ENCODE measurements at regions not wholly inside any gene's neighbourhood (a gene's known extent, or its start where the extent isn't known, plus 50 kb on each side); places are given as distances from the start of the nearest gene placed in this dataset.

DNA sequence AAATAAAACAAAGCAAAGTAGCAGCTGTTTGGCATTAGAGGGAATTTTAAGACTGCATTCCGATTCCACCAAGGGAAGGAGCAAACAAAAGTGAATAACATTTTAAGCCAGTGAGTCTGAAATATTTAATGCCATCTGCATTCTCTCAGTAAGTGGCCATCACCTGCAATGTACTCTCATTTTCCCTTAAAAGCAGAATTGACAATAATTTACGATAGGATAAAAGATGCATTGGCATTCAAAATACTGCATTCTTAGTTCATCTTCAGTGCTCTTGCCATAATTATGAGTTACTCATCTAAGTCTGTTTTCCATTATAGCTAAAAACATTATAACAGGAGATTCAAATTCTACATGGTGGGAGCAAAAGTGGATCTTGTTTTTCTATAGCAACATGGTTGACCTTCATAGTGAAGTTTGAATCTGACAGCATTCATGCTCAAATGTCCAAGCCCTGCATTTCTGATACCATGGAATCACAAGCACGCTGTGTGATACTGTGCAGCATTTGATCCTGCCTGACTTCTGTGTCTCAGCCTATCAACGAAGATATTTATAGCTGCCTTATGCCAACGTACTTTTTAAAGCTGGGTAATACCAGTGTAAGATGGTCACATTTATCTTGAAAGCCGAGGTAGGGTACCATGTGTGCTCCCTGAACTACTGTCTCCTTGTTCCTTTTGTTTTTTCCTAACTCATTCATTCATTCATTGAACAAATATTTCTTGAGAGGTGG is 355.3 kb upstream of the IGFBP7 start:
- Histone ChIP-seq H3K4me3 (ENCODE audit: low read depth, low read length, poor library complexity, severe bottlenecking) (no peak overlapping the region), H3K4me2 (ENCODE audit: low read length) (no peak overlapping the region), H4K20me1 (ENCODE audit: insufficient read depth, low read length) (no peaks in the 10 kb centered on the region), H3K9ac (ENCODE audit: low read length) (no peak overlapping the region), H3K9me2 (ENCODE audit: low read depth, low read length) (no peaks in the 10 kb centered on the region), H2AFZ (ENCODE audit: low read length) (no peak overlapping the region), H3K27me3 (ENCODE audit: insufficient read depth, low read length) (no peaks in the 10 kb centered on the region), H3K27ac (ENCODE audit: low read depth, low read length, poor library complexity, severe bottlenecking) (no peak overlapping the region), H3K4me1 (ENCODE audit: insufficient read depth, low read length, severe bottlenecking) (no peaks in the 10 kb centered on the region), H3K79me2 (ENCODE audit: insufficient read depth, low read length) (no peaks in the 10 kb centered on the region), H3F3A (ENCODE audit: insufficient read depth, low read length) (no peaks in the 10 kb centered on the region), H3K36me3 (ENCODE audit: insufficient read depth, low read length) (no peaks in the 10 kb centered on the region), H3K9me3 (ENCODE audit: low read length) (no peaks in the 10 kb centered on the region)
- TF ChIP-seq, protein P1, sequence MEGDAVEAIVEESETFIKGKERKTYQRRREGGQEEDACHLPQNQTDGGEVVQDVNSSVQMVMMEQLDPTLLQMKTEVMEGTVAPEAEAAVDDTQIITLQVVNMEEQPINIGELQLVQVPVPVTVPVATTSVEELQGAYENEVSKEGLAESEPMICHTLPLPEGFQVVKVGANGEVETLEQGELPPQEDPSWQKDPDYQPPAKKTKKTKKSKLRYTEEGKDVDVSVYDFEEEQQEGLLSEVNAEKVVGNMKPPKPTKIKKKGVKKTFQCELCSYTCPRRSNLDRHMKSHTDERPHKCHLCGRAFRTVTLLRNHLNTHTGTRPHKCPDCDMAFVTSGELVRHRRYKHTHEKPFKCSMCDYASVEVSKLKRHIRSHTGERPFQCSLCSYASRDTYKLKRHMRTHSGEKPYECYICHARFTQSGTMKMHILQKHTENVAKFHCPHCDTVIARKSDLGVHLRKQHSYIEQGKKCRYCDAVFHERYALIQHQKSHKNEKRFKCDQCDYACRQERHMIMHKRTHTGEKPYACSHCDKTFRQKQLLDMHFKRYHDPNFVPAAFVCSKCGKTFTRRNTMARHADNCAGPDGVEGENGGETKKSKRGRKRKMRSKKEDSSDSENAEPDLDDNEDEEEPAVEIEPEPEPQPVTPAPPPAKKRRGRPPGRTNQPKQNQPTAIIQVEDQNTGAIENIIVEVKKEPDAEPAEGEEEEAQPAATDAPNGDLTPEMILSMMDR (IDR thresholded peaks at IDR 0.05; ENCODE audit: low read length), result no peak
- no peak for TF ChIP-seq EZH2 (IDR thresholded peaks at IDR 0.05; ENCODE audit: borderline replicate concordance, low read length)

DNA sequence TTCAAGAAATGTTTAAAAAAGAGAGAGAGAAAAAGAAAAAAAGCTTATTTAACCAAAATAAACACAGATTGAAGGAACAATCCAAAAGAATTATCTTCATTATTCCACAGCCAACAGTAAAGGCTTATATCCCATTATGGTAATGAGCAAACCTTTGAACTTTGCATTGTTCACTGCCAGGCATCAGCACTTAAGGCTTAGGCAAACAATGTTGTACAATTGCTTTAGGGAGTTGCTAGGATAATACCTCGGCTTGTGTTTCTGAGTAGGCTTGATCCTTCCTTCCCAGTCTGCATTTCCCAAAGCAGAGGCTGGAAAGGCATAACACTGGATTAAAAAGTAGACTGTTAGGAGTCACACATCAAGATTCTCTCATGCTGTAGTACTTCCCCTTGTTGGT is 352.7 kb upstream of the IGFBP7 start:
- Histone ChIP-seq H3K9me2 (ENCODE audit: low read depth, low read length) (no peaks in the 10 kb centered on the region), H3K27ac (ENCODE audit: low read depth, low read length, poor library complexity, severe bottlenecking) (no peak overlapping the region), H3K79me2 (ENCODE audit: insufficient read depth, low read length) (no peaks in the 10 kb centered on the region), H3F3A (ENCODE audit: insufficient read depth, low read length) (no peaks in the 10 kb centered on the region), H4K20me1 (ENCODE audit: insufficient read depth, low read length) (no peaks in the 10 kb centered on the region), H3K4me1 (ENCODE audit: insufficient read depth, low read length, severe bottlenecking) (no peaks in the 10 kb centered on the region), H3K36me3 (ENCODE audit: insufficient read depth, low read length) (no peaks in the 10 kb centered on the region), H2AFZ (ENCODE audit: low read length) (no peak overlapping the region), H3K9ac (ENCODE audit: low read length) (no peak overlapping the region), H3K4me2 (ENCODE audit: low read length) (no peak overlapping the region), H3K27me3 (ENCODE audit: insufficient read depth, low read length) (no peaks in the 10 kb centered on the region), H3K4me3 (ENCODE audit: low read depth, low read length, poor library complexity, severe bottlenecking) (no peak overlapping the region), H3K9me3 (ENCODE audit: low read length) (no peaks in the 10 kb centered on the region)
- TF ChIP-seq, protein P1 (IDR thresholded peaks at IDR 0.05; ENCODE audit: low read length), result no peak
- TF ChIP-seq EZH2 (IDR thresholded peaks at IDR 0.05; ENCODE audit: borderline replicate concordance, low read length), result no peak

DNA sequence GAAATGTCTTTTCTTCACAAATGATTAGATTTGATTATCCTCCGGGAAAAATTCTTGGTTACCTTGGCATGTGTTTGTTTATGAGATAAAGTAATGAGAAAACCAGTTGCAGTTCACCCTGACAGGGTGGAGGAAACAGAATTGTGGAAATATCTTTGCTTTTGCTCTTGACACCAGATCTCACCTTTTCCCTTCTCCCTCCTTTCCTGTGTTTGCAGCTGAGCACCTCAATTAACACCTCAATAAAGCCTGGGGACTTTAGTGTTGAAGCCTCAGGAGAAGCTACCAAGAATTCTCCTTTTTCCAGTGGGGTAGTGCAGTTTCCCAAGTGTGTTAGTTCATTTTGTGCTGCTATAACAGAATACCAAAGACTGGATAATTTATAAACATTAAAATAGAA is 350.8 kb upstream of the IGFBP7 start:
- no peak for TF ChIP-seq EZH2 (IDR thresholded peaks at IDR 0.05; ENCODE audit: borderline replicate concordance, low read length)
- TF ChIP-seq, protein P1 (IDR thresholded peaks at IDR 0.05; ENCODE audit: low read length), result no peak
- Histone ChIP-seq H3K79me2 (ENCODE audit: insufficient read depth, low read length) (no peaks in the 10 kb centered on the region), H3K9me2 (ENCODE audit: low read depth, low read length) (no peaks in the 10 kb centered on the region), H3K27me3 (ENCODE audit: insufficient read depth, low read length) (no peaks in the 10 kb centered on the region), H3F3A (ENCODE audit: insufficient read depth, low read length) (no peaks in the 10 kb centered on the region), H2AFZ (ENCODE audit: low read length) (no peak overlapping the region), H3K9ac (ENCODE audit: low read length) (no peak overlapping the region), H3K36me3 (ENCODE audit: insufficient read depth, low read length) (no peaks in the 10 kb centered on the region), H3K4me1 (ENCODE audit: insufficient read depth, low read length, severe bottlenecking) (no peaks in the 10 kb centered on the region), H4K20me1 (ENCODE audit: insufficient read depth, low read length) (no peaks in the 10 kb centered on the region), H3K9me3 (ENCODE audit: low read length) (no peaks in the 10 kb centered on the region), H3K4me2 (ENCODE audit: low read length) (no peak overlapping the region), H3K4me3 (ENCODE audit: low read depth, low read length, poor library complexity, severe bottlenecking) (no peak overlapping the region), H3K27ac (ENCODE audit: low read depth, low read length, poor library complexity, severe bottlenecking) (no peak overlapping the region)

All from OCI-LY1 (cell line).